ENCODE measurements at regions not wholly inside any gene's neighbourhood (a gene's known extent, or its start where the extent isn't known, plus 50 kb on each side); places are given as distances from the start of the nearest gene placed in this dataset.

- Mint-ChIP-seq H3K9me3 (peaks cover 16% of the 10 kb centered on the region), H3K27ac (no peak overlapping the region), H3K4me3 (no peak overlapping the region), H3K27me3 (ENCODE audit: insufficient read depth, low read depth, poor library complexity) (peaks cover 1% of the 10 kb centered on the region), H3K4me1 (no peaks in the 10 kb centered on the region), H3K36me3 (ENCODE audit: low read depth) (peaks cover 4% of the 10 kb centered on the region; the same call in 1 of the 3 replicates)
- Histone ChIP-seq H3K36me3 (ENCODE audit: insufficient read depth) (no peaks in the 10 kb centered on the region), H3K27me3 (ENCODE audit: insufficient read depth) (no peaks in the 10 kb centered on the region), H3K4me1 (ENCODE audit: insufficient read depth) (no peaks in the 10 kb centered on the region), H3K79me2 (replicated peaks; ENCODE audit: insufficient read depth) (no peaks in the 10 kb centered on the region), H3K27ac (ENCODE audit: low read depth) (no peak overlapping the region), H3K4me2 (no peak overlapping the region), H2AFZ (no peak overlapping the region), H3K9me2 (ENCODE audit: insufficient read depth) (no peaks in the 10 kb centered on the region), H3K4me3 (no peak overlapping the region), H4K20me1 (replicated peaks; ENCODE audit: insufficient read depth) (no peaks in the 10 kb centered on the region; the same call in 1 of the 2 replicates), H3F3A (replicated peaks; ENCODE audit: low read depth) (no peaks in the 10 kb centered on the region)
- ATAC-seq (no peak), DNase-seq (ENCODE audit: low spot score) (no peak)
- TF ChIP-seq ZNF462 (CRISPR knock-in tag; IDR thresholded peaks at IDR 0.05), result no peak
- no peak for TF ChIP-seq POLR2AphosphoS5 (IDR thresholded peaks at IDR 0.05; ENCODE audit: low read depth)
- no peak for TF ChIP-seq ZNF331 (CRISPR knock-in tag; IDR thresholded peaks at IDR 0.05; ENCODE audit: low read depth)
- TF ChIP-seq EZH2 (IDR thresholded peaks at IDR 0.05; ENCODE audit: low read depth, unreplicated experiment), result no peak
- TF ChIP-seq NANOG (IDR thresholded peaks at IDR 0.05; ENCODE audit: borderline replicate concordance), result no peak
- TF ChIP-seq ETS1 (IDR thresholded peaks at IDR 0.05), result no peak
- TF ChIP-seq JUNB (IDR thresholded peaks at IDR 0.05; ENCODE audit: unreplicated experiment), result no peak
- TF ChIP-seq ZNF114 (CRISPR knock-in tag; IDR thresholded peaks at IDR 0.05), result no peak
- no peak for TF ChIP-seq EZH2phosphoT487 (IDR thresholded peaks at IDR 0.05; ENCODE audit: unreplicated experiment)
- TF ChIP-seq CREB1 (CRISPR knock-in tag; IDR thresholded peaks at IDR 0.05; ENCODE audit: low read depth), result no peak
- no peak for TF ChIP-seq CTCF (conservative IDR thresholded peaks at IDR 0.05; ENCODE audit: low read depth in 2 of 2)
- TF ChIP-seq REST (IDR thresholded peaks at IDR 0.05; ENCODE audit: unreplicated experiment), result no peak
- no peak for TF ChIP-seq STAT1 (IDR thresholded peaks at IDR 0.05; ENCODE audit: unreplicated experiment)
Measured at GRCh38 chr9:91126761-91127445, 234.8 kb downstream of the AUH start.
